Pancreas (tissue), 10 donors: ENCODE measurements at regions not wholly inside any gene's neighbourhood (a gene's known extent, or its start where the extent isn't known, plus 50 kb on each side); places are given as distances from the start of the nearest gene placed in this dataset.

Experiments
- ATAC-seq, 4 donors: fragments of 200-7000 bp; cut with Tn5 transposase; one replicate each; pipeline versions ENCODE4 v1.8.0 to v1.9.1; 2020; ENCODE audit warnings: mild to moderate bottlenecking in 4 of 4, moderate library complexity in 4 of 4
- DNase-seq, 6 donors: peaks; one replicate each; pipeline ENCODE4 v3.0.0-alpha.2; 2020
- FAIRE-seq: peaks from 2 replicates; lab custom pipeline; 2012; peaks lifted over from hg19 to GRCh38; lab: Jason Lieb, UNC
- H3K27ac ChIP-seq, 4 donors: fragments of 200-600 bp; sonication (generic); 1 replicate in 3 of 4; 2 replicates in 1 of 4; pipeline versions ENCODE4 v1.5.0 to v1.8.0; 2020
- H3K27me3 ChIP-seq, 4 donors: fragments of 200-600 bp; one replicate each; pipeline ENCODE4 v1.8.0; 2021
- H3K36me3 ChIP-seq, 3 donors: fragments of 200-600 bp; sonication (generic) in 1 of 3; one replicate each; pipeline versions ENCODE4 v1.5.0 to v1.8.0; 2020 to 2021
- H3K4me1 ChIP-seq, 3 donors: fragments of 200-600 bp; one replicate each; pipeline ENCODE4 v1.8.0; 2021
- H3K4me3 ChIP-seq, 4 donors: fragments of 200-600 bp; sonication (generic) in 2 of 4; one replicate each; pipeline versions ENCODE4 v1.5.0 to v1.8.0; 2020 to 2021
- H3K9me3 ChIP-seq, 4 donors: fragments of 200-600 bp; one replicate each; pipeline ENCODE4 v1.8.0; 2021
- CTCF ChIP-seq, 4 donors: fragments of 200-600 bp; sonication (generic) in 3 of 4; IDR thresholded peaks; one replicate each; pipeline versions ENCODE4 v1.5.0 to v1.8.0; 2021; ENCODE audit warnings: antibody characterized with exemption in 4 of 4
- WGBS, 2 donors: extraction: QIAGEN DNeasy Blood & Tissue Kit; methylation state at CpG; one replicate each; pipeline ENCODE4 v1.1.7; 2013; 5-methylcytosine and 5-hydroxymethylcytosine counted together
- intact Hi-C, 3 donors: fragments of 100-400 bp; cut with DNase I; formaldehyde crosslinking; loops; one replicate each; pipeline versions ENCODE4 v1.11.1 to v1.14.2; 2022
- donor health status: healthy with polysubstance abuse.
- donor health status: DM: no; HTN: no; CAD: no; lungs with moderate emphysema.
- donor health status: DM: no; HTN: no; CAD: no.
- donor health status: control.
- donor health status: control.
- donor health status: Bipolar disorder and iron deficiency.
- donor health status: DM: yes; HTN: yes; CAD: no.
- donor health status: DM: no; HTN: no; CAD: no.
- donor health status: DM: no; HTN: no; CAD: no.
- donor health status: DM: yes; HTN: yes; CAD: no.

- intact Hi-C loops = no loop called here
- no peak overlapping the region for H3K27ac ChIP-seq
These were observed 340.6 kb upstream of the DAB2 start for GRCh38 chr5:39765366-39765765.

GRCh38 chr5:39762761-39763160 lies 338.0 kb upstream of the DAB2 start:
- no peak for ATAC-seq
- Histone ChIP-seq H3K36me3 (no peaks in the 10 kb centered on the region), H3K9me3 (no peaks in the 10 kb centered on the region), H3K4me1 (no peaks in the 10 kb centered on the region), H3K27me3 (no peaks in the 10 kb centered on the region), H3K4me3 (no peak overlapping the region), H3K27ac (no peak overlapping the region)
- DNase-seq = no peak
- 88 to 91% methylated on average over 3 of the region's 3 CpGs for WGBS, 2 donors
- FAIRE-seq = no peak
- intact Hi-C loops = no loop called here
- no peak for TF ChIP-seq CTCF (IDR thresholded peaks at IDR 0.05)

More at GRCh38 chr5:39765366-39765765, 340.6 kb upstream of the DAB2 start:
- 58 to 71% methylated on average over 2 of the region's 2 CpGs for WGBS, 2 donors
- ATAC-seq (no peak), FAIRE-seq (no peak), DNase-seq (no peak)
- no peak for TF ChIP-seq CTCF (IDR thresholded peaks at IDR 0.05)
- no peaks in the 10 kb centered on the region for H3K4me1 ChIP-seq
- no peaks in the 10 kb centered on the region for H3K9me3 ChIP-seq
- H3K36me3 ChIP-seq = no peaks in the 10 kb centered on the region
- no peak overlapping the region for H3K4me3 ChIP-seq
- H3K27me3 ChIP-seq = no peaks in the 10 kb centered on the region

GRCh38 chr5:39761199-39761950 lies 336.6 kb upstream of the DAB2 start:
- 89 to 93% methylated on average over 10 of the region's 10 CpGs for WGBS, 2 donors

GRCh38 chr5:39760385-39761198 lies 335.8 kb upstream of the DAB2 start:
- no peak for TF ChIP-seq CTCF (IDR thresholded peaks at IDR 0.05)
- no peak for FAIRE-seq
- Histone ChIP-seq H3K4me3 (no peak overlapping the region), H3K9me3 (no peaks in the 10 kb centered on the region), H3K36me3 (no peaks in the 10 kb centered on the region), H3K27me3 (no peaks in the 10 kb centered on the region), H3K27ac (peak overlapping the region in 1 of 4 donors; percentile 34), H3K4me1 (no peaks in the 10 kb centered on the region)
- 65 to 79% methylated on average over 5 of the region's 5 CpGs for WGBS, 2 donors
- DNase-seq = no peak
- intact Hi-C loops = no loop called here
- peak in 3 of 4 donors; percentile 52 to 65 (median 60) for ATAC-seq

More at GRCh38 chr5:39761199-39761950, 336.6 kb upstream of the DAB2 start:
- Histone ChIP-seq H3K9me3 (no peaks in the 10 kb centered on the region), H3K36me3 (no peaks in the 10 kb centered on the region), H3K27me3 (no peaks in the 10 kb centered on the region), H3K4me3 (no peak overlapping the region), H3K27ac (no peak overlapping the region), H3K4me1 (no peaks in the 10 kb centered on the region)
- no peak for TF ChIP-seq CTCF (IDR thresholded peaks at IDR 0.05)
- no peak for DNase-seq
- FAIRE-seq = peak; percentile 34
- ATAC-seq = no peak
- intact Hi-C loops = no loop called here
